ENCODE measurements at regions not wholly inside any gene's neighbourhood (a gene's known extent, or its start where the extent isn't known, plus 50 kb on each side); places are given as distances from the start of the nearest gene placed in this dataset.

GRCh38 chr13:30042891-30043630 lies 192.6 kb upstream of the UBL3 start:
- no peaks in the 10 kb centered on the region for H3K9me1 ChIP-seq (replicated peaks; ENCODE audit: control insufficient read depth, extremely low read depth, insufficient read depth, low read length)
- H3K4me1 ChIP-seq (ENCODE audit: control insufficient read depth, extremely low read depth, insufficient read depth, low read length) = no peaks in the 10 kb centered on the region
- TF ChIP-seq FOS (IDR thresholded peaks at IDR 0.05; ENCODE audit: borderline replicate concordance, insufficient read depth, low read length) = no peak
- TF ChIP-seq POLR2A (IDR thresholded peaks at IDR 0.05; ENCODE audit: low read depth, low read length) = no peak
- TF ChIP-seq CTCF (IDR thresholded peaks at IDR 0.05; ENCODE audit: extremely low read depth in 1 of 2, insufficient read depth in 1 of 2, low read depth in 1 of 2, low read length in 2 of 2) = no peak
- TF ChIP-seq JUN (IDR thresholded peaks at IDR 0.05; ENCODE audit: borderline replicate concordance, insufficient read depth, insufficient read length, low read depth) = no peak
- TF ChIP-seq POLR2AphosphoS5 (IDR thresholded peaks at IDR 0.05; ENCODE audit: insufficient read depth, low read depth, low read length) = no peak
- TF ChIP-seq EZH2 (IDR thresholded peaks at IDR 0.05; ENCODE audit: borderline replicate concordance, low read depth, low read length, severe bottlenecking) = no peak
- TF ChIP-seq MAX (IDR thresholded peaks at IDR 0.05; ENCODE audit: insufficient read depth, insufficient read length) = no peak
- no peak for TF ChIP-seq GATA2 (IDR thresholded peaks at IDR 0.05; ENCODE audit: insufficient read depth, insufficient read length, low read depth, low read length)
- TF ChIP-seq MYC (IDR thresholded peaks at IDR 0.05; ENCODE audit: low read depth, low read length) = no peak
- POLR2A ChIA-PET = no interaction called here
- no peak overlapping the region for H3K4me2 ChIP-seq (ENCODE audit: insufficient read depth, low read length)
- no TSS peak for BruUV-seq (replicated peaks)
- H3K36me3 ChIP-seq (ENCODE audit: control insufficient read depth in 2 of 2, extremely low read depth in 1 of 2, insufficient read depth in 2 of 2, low read length in 2 of 2) = no peaks in the 10 kb centered on the region
- DNase-seq (ENCODE audit: low read depth, low spot score) (no peak), FAIRE-seq (no peak)
- no peak overlapping the region for H3K27ac ChIP-seq (ENCODE audit: insufficient read depth, low read depth, low read length)
- H2AFZ ChIP-seq (ENCODE audit: low read depth, low read length) = no peak overlapping the region
- intact Hi-C loops (cut with micrococcal nuclease) (no loop called here), dilution Hi-C loops (cut with MboI; ENCODE audit: extremely low pct_ligation_motif_present, low sequenced_read_pairs) (no loop called here)
- H3K9me3 ChIP-seq (replicated peaks; ENCODE audit: control insufficient read depth, insufficient read depth, low read length) = no peaks in the 10 kb centered on the region
- H3K4me3 ChIP-seq (replicated peaks in 1 of 3; ENCODE audit: insufficient read depth in 1 of 3, low read depth in 1 of 3, low read length in 3 of 3) = no peak overlapping the region
- peaks cover 0 to 11% of the 10 kb centered on the region in 2 experiments for H3K27me3 ChIP-seq (ENCODE audit: control insufficient read depth in 2 of 2, insufficient read depth in 2 of 2, low read length in 2 of 2)
- H3K9ac ChIP-seq (replicated peaks; ENCODE audit: extremely low read depth, insufficient read depth, low read length) = no peak overlapping the region
- H3K79me2 ChIP-seq (ENCODE audit: control insufficient read depth, insufficient read depth, low read length) = no peaks in the 10 kb centered on the region
- CTCF ChIA-PET = interaction anchor here (1.3 kb wide), 1 partner anchor 119 kb away, joined by 3 read pairs; no protein-coding TSS in a partner anchor
- no peaks in the 10 kb centered on the region for H4K20me1 ChIP-seq (replicated peaks; ENCODE audit: control insufficient read depth, extremely low read depth, insufficient read depth, low read length)
